Endothelial cell of umbilical vein (primary cell): ENCODE measurements at regions not wholly inside any gene's neighbourhood (a gene's known extent, or its start where the extent isn't known, plus 50 kb on each side); places are given as distances from the start of the nearest gene placed in this dataset.

ENCODE experiments used
- CTCF ChIP-seq, 2 donors: IDR thresholded peaks; 1 replicate in 1 of 2; 2 replicates in 1 of 2; pipeline ENCODE4 v1.5.1; 2011; ENCODE audit warnings: low read length in 2 of 2, mild to moderate bottlenecking in 2 of 2, moderate library complexity in 2 of 2, control low read depth in 1 of 2, inconsistent platforms in 1 of 2, low read depth in 1 of 2; ENCODE audit not compliant: insufficient read depth in 1 of 2; ENCODE audit errors: extremely low read depth in 1 of 2
- EZH2 ChIP-seq: IDR thresholded peaks from 2 replicates; pipeline ENCODE4 v1.6.1; 2012; ENCODE audit warnings: borderline replicate concordance, low read depth, mild to moderate bottlenecking, moderate library complexity, low read length, inconsistent platforms; ENCODE audit not compliant: severe bottlenecking
- FOS ChIP-seq: IDR thresholded peaks from 2 replicates; pipeline ENCODE4 v1.6.1; 2011; ENCODE audit warnings: mild to moderate bottlenecking, low read length, moderate library complexity, borderline replicate concordance; ENCODE audit not compliant: insufficient read depth
- GATA2 ChIP-seq: IDR thresholded peaks from 2 replicates; pipeline ENCODE4 v1.7.0; 2011; ENCODE audit warnings: low read depth, mild to moderate bottlenecking, moderate library complexity, mixed read lengths, low read length; ENCODE audit not compliant: insufficient read length, insufficient read depth
- JUN ChIP-seq: IDR thresholded peaks from 2 replicates; pipeline ENCODE4 v1.6.1; 2011; ENCODE audit warnings: borderline replicate concordance, low read depth; ENCODE audit not compliant: insufficient read length, insufficient read depth
- MAX ChIP-seq: IDR thresholded peaks from 2 replicates; pipeline ENCODE4 v1.6.1; 2011; ENCODE audit not compliant: insufficient read depth, insufficient read length
- MYC ChIP-seq: IDR thresholded peaks from one replicate; pipeline ENCODE4 v1.6.1; 2011; ENCODE audit warnings: mild to moderate bottlenecking, low read depth, low read length
- POLR2A ChIP-seq: IDR thresholded peaks from 2 replicates; pipeline ENCODE4 v1.6.1; 2012; ENCODE audit warnings: low read depth, mild to moderate bottlenecking, control low read depth, low read length
- POLR2AphosphoS5 ChIP-seq: IDR thresholded peaks from 2 replicates; pipeline ENCODE4 v1.6.1; 2012; ENCODE audit warnings: low read depth, mild to moderate bottlenecking, control low read depth, low read length, moderate library complexity; ENCODE audit not compliant: insufficient read depth

- TF ChIP-seq CTCF (IDR thresholded peaks at IDR 0.05; ENCODE audit: extremely low read depth in 1 of 2, insufficient read depth in 1 of 2, low read depth in 1 of 2, low read length in 2 of 2), result no peak
- TF ChIP-seq JUN, result no peak
- TF ChIP-seq POLR2AphosphoS5, result no peak
- TF ChIP-seq EZH2, result no peak
- TF ChIP-seq POLR2A, result no peak
- no peak for TF ChIP-seq FOS
- TF ChIP-seq MAX, result no peak
- no peak for TF ChIP-seq GATA2
- TF ChIP-seq MYC, result no peak
Observed at GRCh38 chrX:116657071-116657470, 194.3 kb upstream of the CT83 start.
